Mesenchymal stem cell (in vitro differentiated cells and primary cell): ENCODE measurements at regions not wholly inside any gene's neighbourhood (a gene's known extent, or its start where the extent isn't known, plus 50 kb on each side); places are given as distances from the start of the nearest gene placed in this dataset.

ENCODE experiments used
- DNase-seq: peaks from one replicate; pipeline ENCODE4 v3.0.0-alpha.2; 2013
- H2AFZ ChIP-seq: one replicate; pipeline ENCODE4 v1.6.1; 2013; ENCODE audit warnings: low read depth, mild to moderate bottlenecking, control low read depth, inconsistent platforms, low read length, moderate library complexity
- H2AK5ac ChIP-seq: 2 replicates; pipeline ENCODE4 v1.6.1; 2013; ENCODE audit warnings: low read length, moderate library complexity, mild to moderate bottlenecking, inconsistent platforms; ENCODE audit not compliant: severe bottlenecking
- H2BK120ac ChIP-seq: one replicate; pipeline ENCODE4 v1.6.1; 2013; ENCODE audit warnings: low read depth, mild to moderate bottlenecking, inconsistent platforms, low read length, moderate library complexity
- H2BK12ac ChIP-seq, 2 experiments: one replicate each; pipeline ENCODE4 v1.6.1; 2013; ENCODE audit warnings: inconsistent platforms in 2 of 2, low read length in 2 of 2, mild to moderate bottlenecking in 2 of 2, moderate library complexity in 2 of 2, control low read depth in 1 of 2
- H2BK15ac ChIP-seq: one replicate; pipeline ENCODE4 v1.6.1; 2013; ENCODE audit warnings: mild to moderate bottlenecking, low read depth, inconsistent platforms; ENCODE audit not compliant: poor library complexity, severe bottlenecking
- H2BK5ac ChIP-seq: 2 replicates; pipeline ENCODE4 v1.6.1; 2013; ENCODE audit warnings: low read depth, mild to moderate bottlenecking, low read length, control low read depth, inconsistent platforms; ENCODE audit not compliant: poor library complexity, severe bottlenecking
- H3K14ac ChIP-seq, 2 experiments: one replicate each; pipeline ENCODE4 v1.6.1; 2013; ENCODE audit warnings: inconsistent platforms in 2 of 2, low read length in 2 of 2, control low read depth in 1 of 2, mild to moderate bottlenecking in 1 of 2, moderate library complexity in 1 of 2
- H3K18ac ChIP-seq, 2 experiments: one replicate each; pipeline ENCODE4 v1.6.1; 2013; ENCODE audit warnings: inconsistent platforms in 2 of 2, low read length in 2 of 2, control low read depth in 1 of 2, low read depth in 1 of 2, mild to moderate bottlenecking in 1 of 2
- H3K23ac ChIP-seq, 2 experiments: one replicate each; pipeline ENCODE4 v1.6.1; 2013; ENCODE audit warnings: inconsistent platforms in 2 of 2, low read length in 2 of 2, mild to moderate bottlenecking in 2 of 2, moderate library complexity in 2 of 2, control low read depth in 1 of 2
- H3K27ac ChIP-seq: 2 replicates; pipeline ENCODE4 v1.5.1; 2013; ENCODE audit warnings: mild to moderate bottlenecking, moderate library complexity, low read length, control low read depth, inconsistent platforms; ENCODE audit not compliant: poor library complexity, severe bottlenecking
- H3K27me3 ChIP-seq, 2 experiments: 2 replicates each; pipeline versions ENCODE4 v1.6.1 to v1.7.0; 2013; ENCODE audit warnings: low read length in 2 of 2, mild to moderate bottlenecking in 2 of 2, moderate library complexity in 2 of 2, control low read depth in 1 of 2, inconsistent platforms in 1 of 2; ENCODE audit not compliant: control insufficient read depth in 1 of 2, insufficient read depth in 1 of 2
- H3K36me3 ChIP-seq, 2 experiments: 2 replicates each; pipeline versions ENCODE4 v1.6.1 to v1.7.0; 2013; ENCODE audit warnings: low read length in 2 of 2, control low read depth in 1 of 2, inconsistent platforms in 1 of 2, low read depth in 1 of 2, mild to moderate bottlenecking in 1 of 2; ENCODE audit not compliant: insufficient read depth in 2 of 2, control insufficient read depth in 1 of 2
- H3K4ac ChIP-seq, 2 experiments: one replicate each; pipeline ENCODE4 v1.6.1; 2013; ENCODE audit warnings: inconsistent platforms in 2 of 2, low read length in 2 of 2, mild to moderate bottlenecking in 2 of 2, moderate library complexity in 2 of 2, control low read depth in 1 of 2, low read depth in 1 of 2
- H3K4me1 ChIP-seq: 2 replicates; pipeline ENCODE4 v1.6.1; 2013; ENCODE audit warnings: low read depth, low read length, control low read depth; ENCODE audit not compliant: control insufficient read depth, insufficient read depth
- H3K4me2 ChIP-seq: 2 replicates; pipeline ENCODE4 v1.6.1; 2013; ENCODE audit warnings: low read length, mild to moderate bottlenecking, inconsistent platforms; ENCODE audit not compliant: poor library complexity, severe bottlenecking
- H3K4me3 ChIP-seq, 2 experiments: 2 replicates each; pipeline versions ENCODE4 v1.5.1 to v1.7.0; 2013; ENCODE audit warnings: low read length in 2 of 2, mild to moderate bottlenecking in 2 of 2, control low read depth in 1 of 2, low read depth in 1 of 2; ENCODE audit not compliant: insufficient read depth in 1 of 2
- H3K79me1 ChIP-seq: replicated peaks from 2 replicates; pipeline ENCODE4 v1.6.1; 2013; ENCODE audit warnings: mild to moderate bottlenecking, control low read depth, low read length, inconsistent platforms; ENCODE audit not compliant: poor library complexity, severe bottlenecking
- H3K9ac ChIP-seq: 2 replicates; pipeline ENCODE4 v1.7.0; 2013; ENCODE audit warnings: mild to moderate bottlenecking, low read length, moderate library complexity
- H3K9me3 ChIP-seq: 2 replicates; pipeline ENCODE4 v1.7.0; 2013; ENCODE audit warnings: mild to moderate bottlenecking, low read length; ENCODE audit not compliant: control insufficient read depth
- H4K8ac ChIP-seq: one replicate; pipeline ENCODE4 v1.6.1; 2013; ENCODE audit warnings: inconsistent platforms, mild to moderate bottlenecking, low read length, moderate library complexity
- H4K91ac ChIP-seq: one replicate; pipeline ENCODE4 v1.6.1; 2013; ENCODE audit warnings: mild to moderate bottlenecking, low read length, inconsistent platforms
- WGBS: methylation state at CpG from one replicate; pipeline ENCODE4 v1.1.7; 2013; ENCODE audit warnings: mixed read lengths; 5-methylcytosine and 5-hydroxymethylcytosine counted together

DNA sequence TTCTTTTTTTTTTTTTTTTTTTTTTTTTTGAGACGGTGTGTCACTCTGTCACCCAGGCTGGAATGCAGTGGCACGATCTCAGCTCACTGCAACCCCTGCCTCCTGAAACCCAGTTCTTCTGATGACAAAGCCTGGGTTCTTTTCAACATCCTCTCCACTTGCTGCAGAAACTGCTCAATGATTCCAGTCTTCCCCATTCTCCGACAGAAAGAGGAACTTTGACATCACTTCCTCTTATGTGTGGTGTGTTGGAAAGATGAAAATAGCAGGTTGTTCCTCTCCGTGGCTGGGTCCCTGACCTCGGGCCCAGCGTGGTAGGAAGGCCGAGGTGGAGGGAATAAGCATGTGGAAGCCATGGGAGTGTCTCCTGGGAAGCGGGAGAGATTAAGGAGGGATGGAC, 198.4 kb downstream of the PHETA1 start:
- WGBS, result 80% methylated on average over 7 of the region's 8 CpGs

DNA sequence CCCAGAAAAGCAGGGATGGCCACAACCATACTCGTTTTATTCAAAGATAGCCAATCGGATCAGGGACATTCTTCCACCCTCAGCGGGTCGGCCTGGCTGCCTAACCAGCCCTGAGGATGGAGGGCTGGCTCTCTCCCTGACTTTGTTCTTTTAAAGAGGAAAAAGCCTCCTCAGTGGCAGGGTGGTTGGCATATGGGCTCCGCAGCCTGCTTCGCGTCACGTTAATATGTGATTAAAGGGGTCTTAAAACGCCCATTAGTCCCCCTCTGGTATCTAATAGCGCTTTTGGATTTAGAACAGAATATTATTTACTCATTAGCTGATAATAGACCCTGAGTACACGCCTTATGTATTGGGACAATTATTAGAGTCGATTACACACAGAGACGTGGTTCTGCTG, 199.4 kb downstream of the PHETA1 start:
- Histone ChIP-seq H2BK12ac (no peak overlapping the region), H3K4me2 (no peak overlapping the region), H3K27ac (no peak overlapping the region), H3K36me3 (no peaks in the 10 kb centered on the region), H2AFZ (no peak overlapping the region), H2AK5ac (no peak overlapping the region), H4K8ac (no peak overlapping the region), H2BK5ac (no peak overlapping the region), H3K18ac (no peak overlapping the region), H3K14ac (no peak overlapping the region), H3K9ac (no peak overlapping the region), H3K9me3 (no peaks in the 10 kb centered on the region), H3K4me1 (no peaks in the 10 kb centered on the region), H3K79me1 (no peaks in the 10 kb centered on the region), H3K27me3 (peaks cover 0 to 73% of the 10 kb centered on the region in 2 experiments), H3K23ac (no peak overlapping the region), H3K4ac (no peak overlapping the region), H4K91ac (no peak overlapping the region), H2BK120ac (no peak overlapping the region), H3K4me3 (no peak overlapping the region), H2BK15ac (no peak overlapping the region)
- DNase-seq, result no peak
- WGBS, result 83% methylated on average over 8 of the region's 13 CpGs

More for the DNA sequence above, 198.4 kb downstream of the PHETA1 start:
- Histone ChIP-seq H3K9me3 (no peaks in the 10 kb centered on the region), H4K8ac (no peak overlapping the region), H2AK5ac (no peak overlapping the region), H3K4me2 (no peak overlapping the region), H2BK120ac (no peak overlapping the region), H2BK12ac (no peak overlapping the region), H2AFZ (no peak overlapping the region), H3K14ac (no peak overlapping the region), H3K23ac (no peak overlapping the region), H3K27ac (no peak overlapping the region), H4K91ac (no peak overlapping the region), H3K18ac (no peak overlapping the region), H2BK15ac (no peak overlapping the region), H2BK5ac (no peak overlapping the region), H3K9ac (no peak overlapping the region), H3K4ac (no peak overlapping the region), H3K4me1 (no peaks in the 10 kb centered on the region), H3K79me1 (no peaks in the 10 kb centered on the region), H3K27me3 (peaks cover 0 to 72% of the 10 kb centered on the region in 2 experiments), H3K36me3 (no peaks in the 10 kb centered on the region), H3K4me3 (no peak overlapping the region)
- no peak for DNase-seq

DNA sequence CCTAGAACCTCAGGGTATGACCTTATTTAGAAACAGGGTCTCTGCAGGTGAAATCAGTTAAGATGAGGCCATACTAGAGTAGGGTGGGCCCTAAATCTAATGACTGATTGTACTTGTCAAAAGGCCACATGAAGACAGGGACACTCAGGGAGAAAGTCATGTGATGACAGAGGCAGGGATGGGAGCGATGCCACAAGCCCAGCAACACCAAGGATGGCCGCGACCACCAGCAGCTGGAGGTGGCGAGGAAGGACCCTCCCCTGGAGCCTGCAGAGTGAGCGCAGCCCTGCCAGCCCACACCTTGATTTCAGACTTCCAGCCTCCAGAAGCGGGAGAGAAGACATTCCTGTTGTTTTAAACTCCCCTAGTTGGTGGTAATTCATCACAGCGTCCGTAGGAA, 199.9 kb downstream of the PHETA1 start:
- Histone ChIP-seq H2BK5ac (no peak overlapping the region), H2BK12ac (no peak overlapping the region), H3K79me1 (no peaks in the 10 kb centered on the region), H3K9ac (no peak overlapping the region), H4K8ac (no peak overlapping the region), H3K9me3 (no peaks in the 10 kb centered on the region), H4K91ac (no peak overlapping the region), H2AFZ (no peak overlapping the region), H3K14ac (no peak overlapping the region), H3K4ac (no peak overlapping the region), H3K27ac (no peak overlapping the region), H3K36me3 (no peaks in the 10 kb centered on the region), H3K23ac (no peak overlapping the region), H3K4me1 (no peaks in the 10 kb centered on the region), H3K27me3 (peaks cover 0 to 70% of the 10 kb centered on the region in 2 experiments), H3K18ac (no peak overlapping the region), H2BK15ac (no peak overlapping the region), H3K4me2 (no peak overlapping the region), H2AK5ac (no peak overlapping the region), H3K4me3 (no peak overlapping the region), H2BK120ac (no peak overlapping the region)
- DNase-seq, result no peak
- 90% methylated on average over 8 of the region's 8 CpGs for WGBS

DNA sequence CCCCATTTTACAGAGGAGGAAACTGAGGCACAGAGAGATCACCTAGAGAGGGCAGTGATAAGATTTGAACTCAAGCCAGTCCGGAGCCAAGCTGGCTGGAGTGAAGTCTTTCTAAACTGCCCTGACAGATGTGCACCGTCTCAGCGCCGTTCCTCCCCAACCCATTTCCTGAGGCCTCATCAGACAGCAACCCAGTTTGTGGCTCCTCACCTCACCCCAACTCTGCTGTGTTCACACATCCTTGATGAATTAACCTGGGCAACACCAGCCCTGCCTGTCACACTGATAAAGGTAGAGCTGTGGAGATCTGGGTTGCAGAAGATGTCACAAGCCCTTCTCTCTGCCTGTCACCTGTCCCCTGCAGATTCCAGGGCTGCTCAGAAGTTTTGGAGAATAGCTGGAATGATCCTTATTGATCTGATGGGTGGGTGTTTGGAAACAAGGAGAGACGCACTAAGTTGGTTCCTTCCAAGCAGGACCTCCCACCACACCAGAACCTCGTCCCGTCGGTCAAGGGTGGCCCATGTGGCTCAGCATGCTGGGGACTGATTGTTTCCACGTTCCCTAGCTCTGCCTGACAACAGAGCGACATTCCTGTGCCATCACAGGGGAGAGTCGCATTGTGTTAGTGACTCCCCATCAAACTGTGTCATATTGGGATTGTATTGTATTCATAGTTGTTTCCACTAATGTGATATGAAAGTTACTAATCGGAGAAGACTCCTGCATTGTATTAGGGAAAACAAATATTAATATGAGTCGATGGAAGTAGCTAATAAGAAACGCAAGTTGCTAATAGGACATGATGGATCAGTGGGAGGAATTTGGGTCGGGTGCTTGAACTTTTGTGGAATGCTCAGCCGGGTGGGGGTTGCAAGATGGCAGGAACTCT, 200.6 kb downstream of the PHETA1 start:
- Histone ChIP-seq H3K14ac (no peak overlapping the region), H3K18ac (no peak overlapping the region), H3K9me3 (no peaks in the 10 kb centered on the region), H3K36me3 (no peaks in the 10 kb centered on the region), H2AK5ac (no peak overlapping the region), H2BK15ac (no peak overlapping the region), H3K4me2 (no peak overlapping the region), H3K4ac (no peak overlapping the region), H3K4me1 (no peaks in the 10 kb centered on the region), H3K79me1 (no peaks in the 10 kb centered on the region), H2AFZ (no peak overlapping the region), H3K27me3 (peaks cover 4 to 62% of the 10 kb centered on the region in 2 experiments), H2BK12ac (no peak overlapping the region), H3K9ac (no peak overlapping the region), H2BK5ac (no peak overlapping the region), H4K8ac (no peak overlapping the region), H3K27ac (no peak overlapping the region), H2BK120ac (no peak overlapping the region), H3K23ac (no peak overlapping the region), H3K4me3 (no peak overlapping the region), H4K91ac (no peak overlapping the region)
- WGBS, result 85% methylated on average over 15 of the region's 16 CpGs
- DNase-seq, result no peak
